SK-N-SH (cell line): ENCODE measurements at regions not wholly inside any gene's neighbourhood (a gene's known extent, or its start where the extent isn't known, plus 50 kb on each side); places are given as distances from the start of the nearest gene placed in this dataset.

ENCODE experiments used
- CTCF ChIA-PET: fragments of 300-600, 350-600 bp; formaldehyde crosslinking; extraction: SDS; loops from one replicate; lab custom pipeline; 2021; lab: Yijun Ruan, JAX
- POLR2A ChIA-PET: fragments of 350-600 bp; sonication (Branson Sonifier 250); formaldehyde crosslinking; extraction: SDS; loops from one replicate; lab custom pipeline; 2020; ENCODE audit warnings: antibody characterized with exemption, inconsistent platforms; lab: Yijun Ruan, JAX
- DNase-seq: peaks from one replicate; pipeline ENCODE4 v3.0.0; 2012
- H2AFZ ChIP-seq: fragments of 200-600 bp; sonication (generic); 2 replicates; pipeline ENCODE4 v1.8.1; 2016; ENCODE audit warnings: antibody characterized with exemption, mild to moderate bottlenecking, low read depth
- H3F3A ChIP-seq: fragments of 200-600 bp; sonication (generic); replicated peaks from 2 replicates; pipeline ENCODE3; 2016; ENCODE audit warnings: antibody characterized with exemption, mild to moderate bottlenecking; ENCODE audit not compliant: insufficient read depth
- H3K27ac ChIP-seq, 2 experiments: fragments of 200-500 bp in 1 of 2; fragments of 200-600 bp in 1 of 2; sonication (Bioruptor generic) in 1 of 2; sonication (generic), shearing (Covaris generic) in 1 of 2; 2 replicates each; pipeline versions ENCODE4 v1.5.1 to v1.6.1; 2014 to 2016; ENCODE audit warnings: low read depth in 2 of 2, inconsistent platforms in 1 of 2, low read length in 1 of 2, mild to moderate bottlenecking in 1 of 2, mixed read lengths in 1 of 2
- H3K27me3 ChIP-seq: fragments of 200-600 bp; sonication (generic), shearing (Covaris generic); 2 replicates; pipeline ENCODE4 v1.6.1; 2016; ENCODE audit warnings: mixed run types; ENCODE audit not compliant: insufficient read depth
- H3K36me3 ChIP-seq, 2 experiments: fragments of 200-500 bp in 1 of 2; fragments of 200-600 bp in 1 of 2; sonication (Bioruptor generic) in 1 of 2; sonication (generic) in 1 of 2; replicated peaks in 1 of 2; 2 replicates each; pipeline versions ENCODE3 to v1.5.1; 2014 to 2016; ENCODE audit warnings: low read length in 1 of 2, mild to moderate bottlenecking in 1 of 2; ENCODE audit not compliant: insufficient read depth in 2 of 2, control insufficient read depth in 1 of 2
- H3K4me1 ChIP-seq, 2 experiments: fragments of 200-500 bp in 1 of 2; fragments of 200-600 bp in 1 of 2; sonication (Bioruptor generic) in 1 of 2; sonication (generic), shearing (Covaris generic) in 1 of 2; 2 replicates each; pipeline versions ENCODE4 v1.5.1 to v1.6.1; 2014 to 2016; ENCODE audit warnings: low read depth in 1 of 2, low read length in 1 of 2, mixed run types in 1 of 2; ENCODE audit not compliant: insufficient read depth in 2 of 2, control insufficient read depth in 1 of 2
- H3K4me2 ChIP-seq: fragments of 200-600 bp; sonication (generic), shearing (Covaris generic); 2 replicates; pipeline ENCODE4 v1.6.1; 2017; ENCODE audit warnings: mixed run types
- H3K4me3 ChIP-seq, 2 experiments: fragments of 200-500 bp in 1 of 2; fragments of 200-600 bp in 1 of 2; sonication (Bioruptor generic) in 1 of 2; sonication (generic), shearing (Covaris generic) in 1 of 2; 2 replicates each; pipeline versions ENCODE4 v1.5.1 to v1.8.1; 2014 to 2016; ENCODE audit warnings: low read depth in 2 of 2, inconsistent platforms in 1 of 2, low read length in 1 of 2, mild to moderate bottlenecking in 1 of 2, mixed read lengths in 1 of 2, moderate library complexity in 1 of 2
- H3K79me2 ChIP-seq: fragments of 200-600 bp; sonication (generic); 2 replicates; pipeline ENCODE4 v1.8.1; 2017; ENCODE audit warnings: mild to moderate bottlenecking; ENCODE audit not compliant: insufficient read depth
- H3K9ac ChIP-seq: fragments of 200-600 bp; sonication (generic); 2 replicates; pipeline ENCODE4 v1.6.1; 2017; ENCODE audit warnings: mixed run types
- H3K9me2 ChIP-seq: fragments of 200-600 bp; sonication (generic); 2 replicates; pipeline ENCODE4 v1.6.1; 2017; ENCODE audit warnings: mixed run types
- H3K9me3 ChIP-seq: fragments of 200-600 bp; sonication (generic); 2 replicates; pipeline ENCODE4 v1.6.1; 2017; ENCODE audit warnings: mixed run types, mild to moderate bottlenecking, moderate library complexity
- H4K20me1 ChIP-seq: fragments of 200-600 bp; sonication (generic); 2 replicates; pipeline ENCODE4 v1.6.1; 2017; ENCODE audit warnings: mild to moderate bottlenecking, mixed run types; ENCODE audit not compliant: insufficient read depth
- CHD2 ChIP-seq: fragments of 150-350 bp; IDR thresholded peaks from 2 replicates; pipeline ENCODE4 v1.6.1; 2018; ENCODE audit warnings: low read length; ENCODE audit not compliant: partially characterized antibody
- CTCF ChIP-seq: fragments of 200-600 bp; sonication (generic); IDR thresholded peaks from 2 replicates; pipeline ENCODE4 v1.6.1; 2017; ENCODE audit warnings: antibody characterized with exemption, mild to moderate bottlenecking, moderate library complexity
- ELF1 ChIP-seq: IDR thresholded peaks from 2 replicates; pipeline ENCODE4 v1.4.0; 2012
- EP300 ChIP-seq, 2 experiments: IDR thresholded peaks; 2 replicates each; pipeline versions ENCODE4 v1.4.0 to v1.6.1; 2012; ENCODE audit warnings: borderline replicate concordance in 1 of 2, low read depth in 1 of 2, low read length in 1 of 2
- EZH2phosphoT487 ChIP-seq: fragments of 200-600 bp; sonication (generic); IDR thresholded peaks from 2 replicates; pipeline ENCODE4 v1.6.1; 2017; ENCODE audit warnings: low read depth, mixed run types, mild to moderate bottlenecking, antibody characterized with exemption, moderate library complexity, borderline replicate concordance
- FOXJ3 ChIP-seq: sonication (generic); formaldehyde crosslinking; IDR thresholded peaks from 2 replicates; pipeline ENCODE4 v1.5.1; 2020; ENCODE audit warnings: mild to moderate bottlenecking, missing genetic modification reagents
- GATA2 ChIP-seq: sonication (generic); formaldehyde crosslinking; IDR thresholded peaks from 2 replicates; pipeline ENCODE4 v1.5.0; 2020; ENCODE audit warnings: mild to moderate bottlenecking, missing genetic modification reagents
- IRF3 ChIP-seq: fragments of 150-350 bp; IDR thresholded peaks from 2 replicates; pipeline ENCODE4 v1.6.1; 2016; ENCODE audit warnings: mild to moderate bottlenecking, low read depth, low read length
- MAX ChIP-seq: IDR thresholded peaks from 2 replicates; pipeline ENCODE4 v1.4.0; 2012; ENCODE audit warnings: low read depth
- MEF2A ChIP-seq: IDR thresholded peaks from 2 replicates; pipeline ENCODE4 v1.4.0; 2012; ENCODE audit warnings: low read depth, borderline replicate concordance
- NFIC ChIP-seq: IDR thresholded peaks from 2 replicates; pipeline ENCODE4 v1.4.0; 2012; ENCODE audit warnings: borderline replicate concordance
- NRF1 ChIP-seq: IDR thresholded peaks from 2 replicates; pipeline ENCODE4 v1.6.1; 2012; ENCODE audit warnings: low read depth, mild to moderate bottlenecking, low read length
- RAD21 ChIP-seq: IDR thresholded peaks from 2 replicates; pipeline ENCODE4 v1.6.1; 2012; ENCODE audit warnings: mild to moderate bottlenecking, low read length
- RCOR1 ChIP-seq: fragments of 150-350 bp; IDR thresholded peaks from 2 replicates; pipeline ENCODE4 v1.6.1; 2017; ENCODE audit warnings: antibody characterized with exemption, low read length
- RFX5 ChIP-seq: IDR thresholded peaks from 2 replicates; pipeline ENCODE4 v1.6.1; 2012; ENCODE audit warnings: mild to moderate bottlenecking, improper control_type of control experiment, low read length
- SIN3A ChIP-seq: IDR thresholded peaks from 2 replicates; pipeline ENCODE4 v1.6.1; 2012; ENCODE audit warnings: low read depth, mild to moderate bottlenecking, low read length, moderate library complexity, borderline replicate concordance
- TAF1 ChIP-seq: IDR thresholded peaks from 2 replicates; pipeline ENCODE4 v1.6.1; 2012; ENCODE audit warnings: low read depth, mild to moderate bottlenecking, low read length, moderate library complexity, borderline replicate concordance
- TEAD4 ChIP-seq: IDR thresholded peaks from 2 replicates; pipeline ENCODE4 v1.4.0; 2012; ENCODE audit warnings: mild to moderate bottlenecking, borderline replicate concordance; ENCODE audit not compliant: insufficient read depth
- USF1 ChIP-seq: IDR thresholded peaks from 2 replicates; pipeline ENCODE4 v1.4.0; 2012; ENCODE audit warnings: low read depth, borderline replicate concordance
- USF2 ChIP-seq: fragments of 150-350 bp; IDR thresholded peaks from 2 replicates; pipeline ENCODE4 v1.6.1; 2017; ENCODE audit warnings: antibody characterized with exemption, low read length, low read depth, borderline replicate concordance
- WGBS: methylation state at CpG from one replicate; pipeline ENCODE4 v1.1.6; 2017; ENCODE audit warnings: low lambda C conversion rate; 5-methylcytosine and 5-hydroxymethylcytosine counted together

- no peak for DNase-seq
- Histone ChIP-seq H3K27me3 (no peaks in the 10 kb centered on the region), H2AFZ (no peak overlapping the region), H3F3A (no peaks in the 10 kb centered on the region), H3K9me3 (no peaks in the 10 kb centered on the region), H3K27ac (no peak overlapping the region), H4K20me1 (no peaks in the 10 kb centered on the region), H3K4me1 (peaks cover 6 to 53% of the 10 kb centered on the region in 2 experiments; a peak in 2 of 4 replicates), H3K79me2 (no peaks in the 10 kb centered on the region), H3K9ac (no peak overlapping the region), H3K9me2 (no peaks in the 10 kb centered on the region), H3K36me3 (no peaks in the 10 kb centered on the region)
- 92% methylated on average over 4 of the region's 4 CpGs for WGBS
- ChIA-PET POLR2A (no interaction called here), CTCF (interaction anchor here (1.0 to 2.1 kb wide), 4 partner anchors 11 to 66 kb away, joined by 3 to 5 read pairs (median 3); no protein-coding TSS in a partner anchor)
- TF ChIP-seq SIN3A = no peak
- TF ChIP-seq EP300 (IDR thresholded peaks at IDR 0.05; ENCODE audit: borderline replicate concordance in 1 of 2, low read depth in 1 of 2, low read length in 1 of 2) = no peak
- no peak for TF ChIP-seq TAF1
- no peak for TF ChIP-seq USF2
- no peak for TF ChIP-seq NRF1
- no peak for TF ChIP-seq CTCF
- no peak for TF ChIP-seq EZH2phosphoT487
- TF ChIP-seq TEAD4 = no peak
- TF ChIP-seq MEF2A = no peak
- no peak for TF ChIP-seq NFIC
- no peak for TF ChIP-seq RAD21
- no peak for TF ChIP-seq CHD2
- TF ChIP-seq RFX5 = no peak
- TF ChIP-seq USF1 = no peak
- no peak for TF ChIP-seq IRF3
- no peak for TF ChIP-seq FOXJ3 (CRISPR knock-in tag)
- TF ChIP-seq RCOR1 = no peak
- TF ChIP-seq GATA2 = no peak
- no peak for TF ChIP-seq MAX
- no peak for TF ChIP-seq ELF1
- TF ChIP-seq, all 33 proteins: peak for 0
- Histone ChIP-seq H3K4me2 (no peak overlapping the region), H3K4me3 (no peak overlapping the region)
These were observed 69.7 kb upstream of the LMO1 start for GRCh38 chr11:8333376-8333775.
